H9 (cell line): ENCODE measurements at regions not wholly inside any gene's neighbourhood (a gene's known extent, or its start where the extent isn't known, plus 50 kb on each side); places are given as distances from the start of the nearest gene placed in this dataset.

Experiments
- DNase-seq: peaks from one replicate; pipeline ENCODE4 v3.0.0-alpha.2; 2017
- H2AFZ ChIP-seq: one replicate; pipeline ENCODE4 v1.6.1; 2013; ENCODE audit warnings: mild to moderate bottlenecking, low read length, control low read depth, moderate library complexity
- H2AK5ac ChIP-seq: 2 replicates; pipeline ENCODE4 v1.6.1; 2013; ENCODE audit warnings: low read length, control low read depth, mixed read lengths; ENCODE audit not compliant: insufficient read length
- H2BK120ac ChIP-seq: one replicate; pipeline ENCODE4 v1.6.1; 2013; ENCODE audit warnings: low read depth, mild to moderate bottlenecking, low read length, control low read depth, inconsistent platforms; ENCODE audit not compliant: poor library complexity, severe bottlenecking
- H2BK12ac ChIP-seq: 2 replicates; pipeline ENCODE4 v1.6.1; 2013; ENCODE audit warnings: low read length, control low read depth, mixed read lengths, low read depth; ENCODE audit not compliant: insufficient read length
- H2BK15ac ChIP-seq: 2 replicates; pipeline ENCODE4 v1.6.1; 2013; ENCODE audit warnings: low read depth, low read length, control low read depth
- H2BK20ac ChIP-seq: one replicate; pipeline ENCODE4 v1.6.1; 2013; ENCODE audit warnings: low read depth, mild to moderate bottlenecking, low read length, control low read depth, inconsistent platforms; ENCODE audit not compliant: poor library complexity, severe bottlenecking
- H2BK5ac ChIP-seq: 2 replicates; pipeline ENCODE4 v1.6.1; 2013; ENCODE audit warnings: low read length, control low read depth, mixed read lengths; ENCODE audit not compliant: insufficient read length
- H3K14ac ChIP-seq: 2 replicates; pipeline ENCODE4 v1.6.1; 2013; ENCODE audit warnings: low read length, control low read depth; ENCODE audit not compliant: insufficient read depth
- H3K18ac ChIP-seq: 2 replicates; pipeline ENCODE4 v1.6.1; 2013; ENCODE audit warnings: low read depth, mild to moderate bottlenecking, mixed read lengths, low read length, control low read depth; ENCODE audit not compliant: insufficient read length
- H3K23ac ChIP-seq: 2 replicates; pipeline ENCODE4 v1.6.1; 2013; ENCODE audit warnings: low read length, control low read depth, mixed read lengths, low read depth; ENCODE audit not compliant: insufficient read length
- H3K23me2 ChIP-seq: 2 replicates; pipeline ENCODE4 v1.6.1; 2013; ENCODE audit warnings: low read depth, mild to moderate bottlenecking, mixed read lengths, low read length, control low read depth; ENCODE audit not compliant: insufficient read length, poor library complexity, severe bottlenecking
- H3K27ac ChIP-seq: 2 replicates; pipeline ENCODE4 v1.5.1; 2013; ENCODE audit warnings: low read length, control low read depth, mixed read lengths, low read depth; ENCODE audit not compliant: insufficient read length
- H3K27me3 ChIP-seq: 2 replicates; pipeline ENCODE4 v1.6.1; 2013; ENCODE audit warnings: low read length, control low read depth, inconsistent platforms; ENCODE audit not compliant: insufficient read depth
- H3K4ac ChIP-seq: 2 replicates; pipeline ENCODE4 v1.6.1; 2013; ENCODE audit warnings: low read depth, mild to moderate bottlenecking, control low read depth, inconsistent platforms, low read length, moderate library complexity
- H3K4me1 ChIP-seq: 2 replicates; pipeline ENCODE4 v1.6.1; 2013; ENCODE audit warnings: low read length, control low read depth, inconsistent platforms; ENCODE audit not compliant: insufficient read depth
- H3K4me2 ChIP-seq: 2 replicates; pipeline ENCODE4 v1.6.1; 2013; ENCODE audit warnings: low read length, control low read depth, mixed read lengths; ENCODE audit not compliant: insufficient read length, insufficient read depth
- H3K56ac ChIP-seq: 2 replicates; pipeline ENCODE4 v1.6.1; 2013; ENCODE audit warnings: low read depth, mild to moderate bottlenecking, mixed read lengths, low read length, control low read depth; ENCODE audit not compliant: insufficient read length
- H3K79me1 ChIP-seq: 2 replicates; pipeline ENCODE4 v1.6.1; 2013; ENCODE audit warnings: low read depth, mild to moderate bottlenecking, moderate library complexity, low read length, control low read depth, inconsistent platforms; ENCODE audit not compliant: insufficient read depth, poor library complexity, severe bottlenecking
- H3K79me2 ChIP-seq: 2 replicates; pipeline ENCODE4 v1.6.1; 2013; ENCODE audit warnings: low read length, control low read depth, inconsistent platforms; ENCODE audit not compliant: insufficient read depth
- H3K9ac ChIP-seq: 2 replicates; pipeline ENCODE4 v1.6.1; 2013; ENCODE audit warnings: low read length, control low read depth, mixed read lengths; ENCODE audit not compliant: insufficient read length; ENCODE audit errors: extremely low read depth
- H3K9me3 ChIP-seq: one replicate; pipeline ENCODE4 v1.6.1; 2013; ENCODE audit warnings: low read depth, low read length, inconsistent platforms; ENCODE audit not compliant: control insufficient read depth
- H3T11ph ChIP-seq: one replicate; pipeline ENCODE4 v1.6.1; 2013; ENCODE audit warnings: mild to moderate bottlenecking, low read length, control low read depth, inconsistent platforms
- H4K20me1 ChIP-seq: one replicate; pipeline ENCODE4 v1.6.1; 2013; ENCODE audit not compliant: control insufficient read depth, insufficient read length, insufficient read depth
- H4K5ac ChIP-seq: 2 replicates; pipeline ENCODE4 v1.6.1; 2013; ENCODE audit warnings: low read depth, mild to moderate bottlenecking, mixed read lengths, low read length, control low read depth; ENCODE audit not compliant: insufficient read length
- H4K8ac ChIP-seq: replicated peaks from 2 replicates; pipeline ENCODE4 v1.6.1; 2013; ENCODE audit warnings: low read length, control low read depth, mixed read lengths, low read depth; ENCODE audit not compliant: insufficient read length
- H4K91ac ChIP-seq: 2 replicates; pipeline ENCODE4 v1.6.1; 2013; ENCODE audit warnings: low read depth, mild to moderate bottlenecking, moderate library complexity, mixed read lengths, low read length, control low read depth; ENCODE audit not compliant: insufficient read length
- H3K27ac Mint-ChIP-seq, 3 experiments: 2 replicates in 2 of 3; 3 replicates in 1 of 3; pipeline ENCODE4 v1.8.0; 2020 to 2021; ENCODE audit warnings: mixed read lengths in 3 of 3, mild to moderate bottlenecking in 1 of 3, moderate library complexity in 1 of 3
- H3K27me3 Mint-ChIP-seq: 2 replicates; pipeline ENCODE4 v1.8.0; 2021; ENCODE audit warnings: low read depth, mild to moderate bottlenecking, moderate library complexity, mixed read lengths
- H3K36me3 Mint-ChIP-seq, 3 experiments: 2 replicates in 2 of 3; 3 replicates in 1 of 3; pipeline ENCODE4 v1.8.0; 2020 to 2021; ENCODE audit warnings: low read depth in 3 of 3, mixed read lengths in 3 of 3; ENCODE audit not compliant: insufficient read depth in 1 of 3
- H3K4me1 Mint-ChIP-seq, 2 experiments: 2 replicates each; pipeline ENCODE4 v1.8.0; 2020; ENCODE audit warnings: mixed read lengths in 2 of 2
- H3K4me3 Mint-ChIP-seq, 2 experiments: 2 replicates in 1 of 2; 3 replicates in 1 of 2; pipeline ENCODE4 v1.8.0; 2020 to 2021; ENCODE audit warnings: mild to moderate bottlenecking in 2 of 2, mixed read lengths in 2 of 2, moderate library complexity in 1 of 2
- H3K9me3 Mint-ChIP-seq, 2 experiments: 2 replicates in 1 of 2; 3 replicates in 1 of 2; pipeline ENCODE4 v1.8.0; 2020; ENCODE audit warnings: mild to moderate bottlenecking in 2 of 2, mixed read lengths in 2 of 2, moderate library complexity in 1 of 2
- WGBS: extraction: QIAGEN DNeasy Blood & Tissue Kit; methylation state at CpG from one replicate; pipeline ENCODE4 v1.1.7; 2013; ENCODE audit warnings: missing lambda C conversion rate, low lambda C conversion rate, mixed read lengths; ENCODE audit not compliant: insufficient read length; ENCODE audit errors: extremely low coverage; 5-methylcytosine and 5-hydroxymethylcytosine counted together
- TF ChIP-seq, protein P1 (sequence below): fragments of 200-600 bp; sonication (generic); conservative IDR thresholded peaks from 3 replicates; pipeline ENCODE4 v1.8.0; 2021; ENCODE audit warnings: antibody characterized with exemption, mild to moderate bottlenecking

DNA sequence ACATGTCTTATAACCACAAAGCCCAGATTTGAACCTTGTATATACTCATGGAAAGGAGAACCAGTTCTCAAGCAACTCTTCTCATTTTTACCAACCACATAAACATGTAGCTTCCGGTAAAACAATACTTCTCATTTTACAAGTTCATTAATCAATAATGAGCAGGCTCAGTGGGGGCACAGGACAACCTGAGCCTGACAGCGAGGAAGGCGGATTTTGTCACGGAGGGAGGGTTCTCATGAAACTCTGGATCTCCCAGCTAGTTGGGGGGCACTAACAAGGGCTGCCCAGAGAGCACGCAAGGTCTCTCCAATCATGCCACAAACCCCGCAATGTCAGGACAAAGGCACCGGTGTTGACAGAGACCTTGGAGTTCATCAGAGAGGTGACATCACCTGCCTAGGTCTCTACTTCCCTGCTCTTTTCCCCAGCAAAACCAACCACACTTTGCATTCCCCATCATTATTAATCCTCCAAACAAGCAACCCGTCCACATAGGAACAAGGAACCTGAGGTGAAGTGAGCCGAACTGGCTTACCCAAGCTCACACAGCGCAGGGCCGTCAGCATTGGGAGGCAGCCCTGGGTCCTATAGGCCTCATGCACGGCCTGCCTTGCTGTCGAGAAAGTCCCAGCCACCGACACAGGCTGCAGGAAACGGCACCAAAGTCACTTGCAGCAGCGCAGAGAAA lies 192.1 kb upstream of the KLF14 start:
- no peaks in the 10 kb centered on the region for H3K79me1 ChIP-seq
- no peaks in the 10 kb centered on the region for H3K9me3 ChIP-seq
- H4K91ac ChIP-seq = peak overlapping the region; percentile 30
- no peak overlapping the region for H3K56ac ChIP-seq
- no peaks in the 10 kb centered on the region for H3K23me2 ChIP-seq
- peak overlapping the region; percentile 72; the same call in 1 of the 2 replicates for H3K14ac ChIP-seq
- no peak for DNase-seq
- H2BK12ac ChIP-seq = no peak overlapping the region
- H4K20me1 ChIP-seq = no peaks in the 10 kb centered on the region
- H2BK120ac ChIP-seq = no peak overlapping the region
- H3T11ph ChIP-seq = no peak overlapping the region
- no peak overlapping the region for H2AK5ac ChIP-seq
- H2BK5ac ChIP-seq = no peak overlapping the region
- H3K4me1 ChIP-seq = no peaks in the 10 kb centered on the region; the same call in 1 of the 2 replicates
- Mint-ChIP-seq H3K27ac (peak overlapping the region in 1 of 3 experiments; percentile 50; a peak in 3 of 7 replicates), H3K27me3 (no peaks in the 10 kb centered on the region; the same call in 1 of the 2 replicates), H3K36me3 (no peaks in the 10 kb centered on the region), H3K4me1 (peaks cover 22 to 26% of the 10 kb centered on the region in 2 experiments), H3K9me3 (no peaks in the 10 kb centered on the region), H3K4me3 (no peak overlapping the region)
- H3K27ac ChIP-seq = no peak overlapping the region
- no peaks in the 10 kb centered on the region for H3K79me2 ChIP-seq
- TF ChIP-seq, protein P1, sequence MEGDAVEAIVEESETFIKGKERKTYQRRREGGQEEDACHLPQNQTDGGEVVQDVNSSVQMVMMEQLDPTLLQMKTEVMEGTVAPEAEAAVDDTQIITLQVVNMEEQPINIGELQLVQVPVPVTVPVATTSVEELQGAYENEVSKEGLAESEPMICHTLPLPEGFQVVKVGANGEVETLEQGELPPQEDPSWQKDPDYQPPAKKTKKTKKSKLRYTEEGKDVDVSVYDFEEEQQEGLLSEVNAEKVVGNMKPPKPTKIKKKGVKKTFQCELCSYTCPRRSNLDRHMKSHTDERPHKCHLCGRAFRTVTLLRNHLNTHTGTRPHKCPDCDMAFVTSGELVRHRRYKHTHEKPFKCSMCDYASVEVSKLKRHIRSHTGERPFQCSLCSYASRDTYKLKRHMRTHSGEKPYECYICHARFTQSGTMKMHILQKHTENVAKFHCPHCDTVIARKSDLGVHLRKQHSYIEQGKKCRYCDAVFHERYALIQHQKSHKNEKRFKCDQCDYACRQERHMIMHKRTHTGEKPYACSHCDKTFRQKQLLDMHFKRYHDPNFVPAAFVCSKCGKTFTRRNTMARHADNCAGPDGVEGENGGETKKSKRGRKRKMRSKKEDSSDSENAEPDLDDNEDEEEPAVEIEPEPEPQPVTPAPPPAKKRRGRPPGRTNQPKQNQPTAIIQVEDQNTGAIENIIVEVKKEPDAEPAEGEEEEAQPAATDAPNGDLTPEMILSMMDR = no peak
- H2BK20ac ChIP-seq = no peak overlapping the region
- H3K4ac ChIP-seq = no peak overlapping the region
- H3K4me2 ChIP-seq = no peak overlapping the region
- no peak overlapping the region for H2BK15ac ChIP-seq
- no peaks in the 10 kb centered on the region for H3K27me3 ChIP-seq
- H4K8ac ChIP-seq = no peak overlapping the region
- H3K18ac ChIP-seq = no peak overlapping the region
- H2AFZ ChIP-seq = no peak overlapping the region
- no peak overlapping the region for H3K9ac ChIP-seq
- H3K23ac ChIP-seq = no peak overlapping the region
- WGBS = no CpG with 5 or more reads among the region's 16 CpGs
- H4K5ac ChIP-seq = no peak overlapping the region
